ENCODE measurements at regions not wholly inside any gene's neighbourhood (a gene's known extent, or its start where the extent isn't known, plus 50 kb on each side); places are given as distances from the start of the nearest gene placed in this dataset.

DNA sequence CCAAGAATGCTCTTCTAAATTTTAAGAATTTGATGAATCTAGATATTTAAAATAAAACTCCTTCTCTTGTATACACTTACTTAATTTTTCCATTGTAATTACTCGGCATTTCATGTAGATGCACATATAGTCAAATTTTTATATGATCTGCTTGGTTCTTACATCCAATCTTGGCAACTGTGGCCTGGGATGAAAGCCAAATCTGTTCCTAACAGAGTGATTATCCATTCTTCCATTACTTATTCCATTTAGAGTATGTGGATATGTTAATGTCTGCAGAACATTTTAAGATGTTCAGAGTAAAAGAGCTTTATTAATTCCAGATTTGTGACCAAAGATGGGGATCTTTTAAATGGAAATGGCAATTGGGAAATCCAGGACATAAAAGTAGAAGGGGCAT lies 144.1 kb upstream of the PDE7B start:
- TF ChIP-seq YY1 (IDR thresholded peaks at IDR 0.05; ENCODE audit: insufficient read depth, insufficient read length) (no peak), ZNF274 (IDR thresholded peaks at IDR 0.05; ENCODE audit: low read depth, low read length) (no peak)
